ENCODE measurements at regions not wholly inside any gene's neighbourhood (a gene's known extent, or its start where the extent isn't known, plus 50 kb on each side); places are given as distances from the start of the nearest gene placed in this dataset.
"Not testable (repeated sequence)": the region's sequence is repeated elsewhere in the genome, so short reads cannot be mapped to it uniquely, and the experiment has no call there.

- no peak for DNase-seq
Observed at GRCh38 chr6:8174571-8174970, 72.2 kb upstream of the EEF1E1 start.

GRCh38 chr6:8172530-8172929, 70.2 kb upstream of the EEF1E1 start:
- no peak for DNase-seq

GRCh38 chr6:8170754-8171153, 68.4 kb upstream of the EEF1E1 start:
- no peak for DNase-seq

- no peak for DNase-seq
Observed at GRCh38 chr6:8170245-8170644, 67.9 kb upstream of the EEF1E1 start.

- no peak for DNase-seq
Observed at GRCh38 chr6:8166156-8166555, 63.8 kb upstream of the EEF1E1 start.

- not testable (repeated sequence) for DNase-seq
Observed at GRCh38 chr6:8165008-8165407, 62.7 kb upstream of the EEF1E1 start.

GRCh38 chr6:8164281-8164680, 61.9 kb upstream of the EEF1E1 start:
- DNase-seq, result not testable (repeated sequence)

- no peak for DNase-seq
Observed at GRCh38 chr6:8159966-8160365, 57.6 kb upstream of the EEF1E1 start.

GRCh38 chr6:8157839-8158238, 55.5 kb upstream of the EEF1E1 start:
- DNase-seq, result no peak

GRCh38 chr6:8155259-8156012, 53.1 kb upstream of the EEF1E1 start:
- no peak for DNase-seq

Measured in fibroblast of skin of right biceps (primary cell).